ENCODE measurements at regions not wholly inside any gene's neighbourhood (a gene's known extent, or its start where the extent isn't known, plus 50 kb on each side); places are given as distances from the start of the nearest gene placed in this dataset.

DNA sequence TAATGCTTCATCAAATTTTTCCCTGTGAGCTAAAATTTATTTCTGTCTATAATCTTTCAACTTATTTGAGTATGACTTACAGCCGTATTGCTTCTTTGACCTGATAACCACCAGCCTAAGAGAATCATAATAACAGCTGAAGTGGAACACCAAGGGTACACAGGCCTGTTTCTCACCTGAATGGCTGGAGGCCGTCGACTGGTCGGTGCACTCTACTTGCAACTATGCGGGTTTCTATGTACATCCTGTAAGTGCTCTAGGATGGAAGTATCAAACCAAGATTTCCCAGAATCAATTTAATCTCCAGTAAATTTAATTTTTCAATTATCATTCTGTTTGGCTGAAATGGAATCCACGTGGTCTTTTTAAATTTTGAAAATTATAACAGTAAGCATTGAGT lies 504.8 kb upstream of the PHF14 start:
- TF ChIP-seq REPIN1 (tag by site-specific recombination; IDR thresholded peaks at IDR 0.05; ENCODE audit: low read depth) (no peak), ZNF660 (tag by site-specific recombination; IDR thresholded peaks at IDR 0.05) (no peak), CTCF (tag by site-specific recombination; IDR thresholded peaks at IDR 0.05) (no peak), ZNF416 (tag by site-specific recombination; IDR thresholded peaks at IDR 0.05) (no peak), ZNF549 (tag by site-specific recombination; IDR thresholded peaks at IDR 0.05) (no peak)

Data from HEK293 (cell line).